ENCODE measurements at regions not wholly inside any gene's neighbourhood (a gene's known extent, or its start where the extent isn't known, plus 50 kb on each side); places are given as distances from the start of the nearest gene placed in this dataset.
"Not testable (repeated sequence)": the region's sequence is repeated elsewhere in the genome, so short reads cannot be mapped to it uniquely, and the experiment has no call there.

GRCh38 chr4:180219080-180219479 lies 2024.1 kb upstream of the TENM3 start:
- no peak for DNase-seq

GRCh38 chr4:180225977-180226376 lies 2017.2 kb upstream of the TENM3 start:
- no peak for DNase-seq

- DNase-seq: no peak
These were observed 2008.5 kb upstream of the TENM3 start for GRCh38 chr4:180234730-180235129.

- no peak for DNase-seq
These were observed 2002.5 kb upstream of the TENM3 start for GRCh38 chr4:180240670-180241069.

- DNase-seq: no peak
These were observed 1989.8 kb upstream of the TENM3 start for GRCh38 chr4:180253419-180253818.

- no peak for DNase-seq
These were observed 1981.9 kb upstream of the TENM3 start for GRCh38 chr4:180261346-180261745.

GRCh38 chr4:180280076-180280475 lies 1963.1 kb upstream of the TENM3 start:
- no peak for DNase-seq

- no peak for DNase-seq
These were observed 1962.4 kb upstream of the TENM3 start for GRCh38 chr4:180280726-180281297.

- no peak for DNase-seq
These were observed 1961.5 kb upstream of the TENM3 start for GRCh38 chr4:180281724-180282123.

- DNase-seq: no peak
These were observed 1958.9 kb upstream of the TENM3 start for GRCh38 chr4:180284267-180284666.

- DNase-seq: no peak
These were observed 1957.4 kb upstream of the TENM3 start for GRCh38 chr4:180285796-180286195.

GRCh38 chr4:180292339-180292738 lies 1950.9 kb upstream of the TENM3 start:
- DNase-seq: no peak

GRCh38 chr4:180296036-180296599 lies 1947.1 kb upstream of the TENM3 start:
- no peak for DNase-seq

- no peak for DNase-seq
These were observed 1938.9 kb upstream of the TENM3 start for GRCh38 chr4:180304321-180304720.

- no peak for DNase-seq
These were observed 1932.6 kb upstream of the TENM3 start for GRCh38 chr4:180310616-180311015.

GRCh38 chr4:180314972-180315371 lies 1928.2 kb upstream of the TENM3 start:
- DNase-seq: no peak

GRCh38 chr4:180330521-180330920 lies 1912.7 kb upstream of the TENM3 start:
- no peak for DNase-seq

- no peak for DNase-seq
These were observed 1910.0 kb upstream of the TENM3 start for GRCh38 chr4:180333162-180333561.

GRCh38 chr4:180335566-180335965 lies 1907.6 kb upstream of the TENM3 start:
- no peak for DNase-seq

- no peak for DNase-seq
These were observed 1906.6 kb upstream of the TENM3 start for GRCh38 chr4:180336494-180337090.

GRCh38 chr4:180341926-180342325 lies 1901.3 kb upstream of the TENM3 start:
- DNase-seq: no peak

- no peak for DNase-seq
These were observed 1892.3 kb upstream of the TENM3 start for GRCh38 chr4:180350901-180351300.

- no peak for DNase-seq
These were observed 1886.4 kb upstream of the TENM3 start for GRCh38 chr4:180356766-180357165.

GRCh38 chr4:180360113-180360512 lies 1883.1 kb upstream of the TENM3 start:
- not testable (repeated sequence) for DNase-seq

- peak in 1 of 2 donors; percentile 23 for DNase-seq
These were observed 1879.4 kb upstream of the TENM3 start for GRCh38 chr4:180363815-180364214.

All from bone marrow (tissue), 2 donors.